HG02970 (cell line): ENCODE measurements at regions not wholly inside any gene's neighbourhood (a gene's known extent, or its start where the extent isn't known, plus 50 kb on each side); places are given as distances from the start of the nearest gene placed in this dataset.

Source experiments
- ATAC-seq: cut with Tn5 transposase; IDR thresholded peaks from one replicate; pipeline ENCODE4 v1.9.1; 2021; ENCODE audit warnings: mild to moderate bottlenecking, moderate library complexity, moderate number of reproducible peaks; ENCODE audit not compliant: unreplicated experiment, low FRiP score

DNA sequence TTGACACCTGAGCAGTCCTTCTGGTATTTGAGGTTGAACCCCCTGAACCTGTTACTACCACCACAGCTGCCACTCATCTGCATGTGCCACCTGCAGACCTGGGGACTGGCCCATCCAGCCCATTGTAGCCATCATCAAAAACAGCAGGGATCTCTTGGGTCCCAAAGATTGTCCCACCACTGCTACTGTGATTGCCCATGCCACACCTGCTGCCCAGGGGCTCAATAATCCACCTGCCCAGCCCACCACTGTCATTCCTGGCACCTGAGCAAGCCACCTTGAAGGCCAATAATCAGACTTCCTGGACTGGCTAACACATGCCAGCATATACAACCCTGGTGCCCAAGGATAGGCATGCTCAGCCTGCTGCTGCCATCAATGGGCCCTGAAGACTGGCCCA, 327.6 kb downstream of the CYRIA start:
- no peak for ATAC-seq

GRCh38 chr2:16336916-16337315, 328.7 kb downstream of the CYRIA start:
- no peak for ATAC-seq

DNA sequence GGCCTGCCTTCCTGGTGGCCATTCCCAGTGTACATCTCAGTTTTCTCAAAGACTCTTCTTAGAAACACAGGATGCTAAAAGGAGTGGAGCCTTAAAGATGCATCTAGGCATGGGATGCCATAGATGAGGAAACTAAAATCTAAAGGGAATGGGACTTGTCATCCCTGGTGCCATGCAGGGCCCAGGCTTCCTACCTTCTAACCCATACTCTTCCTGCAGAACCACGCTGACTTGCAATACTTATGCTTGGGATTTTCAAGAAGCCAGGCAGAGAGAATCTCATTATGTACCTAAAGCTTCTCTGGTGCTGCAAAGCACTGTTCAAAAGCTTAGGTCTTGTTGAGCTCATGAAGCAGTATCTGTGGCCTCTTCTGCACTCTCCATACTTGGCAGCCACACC, 329.1 kb downstream of the CYRIA start:
- ATAC-seq: no peak

- no peak for ATAC-seq
Observed at GRCh38 chr2:16335947-16336346, 329.7 kb downstream of the CYRIA start.

DNA sequence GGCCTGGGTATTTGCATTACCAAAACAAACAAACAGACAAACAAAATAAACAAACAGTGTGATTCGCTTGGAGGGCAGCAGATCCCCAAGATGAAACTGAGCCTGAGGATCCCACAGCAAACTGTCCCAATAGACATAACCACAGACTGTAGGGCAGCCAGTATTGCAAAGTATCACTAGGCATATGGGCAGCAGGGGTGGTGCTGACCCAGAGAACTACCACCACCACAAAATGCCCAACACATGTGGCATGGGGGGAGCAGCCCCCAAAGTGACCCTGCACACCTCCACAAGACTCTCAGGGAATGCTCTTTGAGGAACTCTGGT, 330.1 kb downstream of the CYRIA start:
- ATAC-seq: no peak

DNA sequence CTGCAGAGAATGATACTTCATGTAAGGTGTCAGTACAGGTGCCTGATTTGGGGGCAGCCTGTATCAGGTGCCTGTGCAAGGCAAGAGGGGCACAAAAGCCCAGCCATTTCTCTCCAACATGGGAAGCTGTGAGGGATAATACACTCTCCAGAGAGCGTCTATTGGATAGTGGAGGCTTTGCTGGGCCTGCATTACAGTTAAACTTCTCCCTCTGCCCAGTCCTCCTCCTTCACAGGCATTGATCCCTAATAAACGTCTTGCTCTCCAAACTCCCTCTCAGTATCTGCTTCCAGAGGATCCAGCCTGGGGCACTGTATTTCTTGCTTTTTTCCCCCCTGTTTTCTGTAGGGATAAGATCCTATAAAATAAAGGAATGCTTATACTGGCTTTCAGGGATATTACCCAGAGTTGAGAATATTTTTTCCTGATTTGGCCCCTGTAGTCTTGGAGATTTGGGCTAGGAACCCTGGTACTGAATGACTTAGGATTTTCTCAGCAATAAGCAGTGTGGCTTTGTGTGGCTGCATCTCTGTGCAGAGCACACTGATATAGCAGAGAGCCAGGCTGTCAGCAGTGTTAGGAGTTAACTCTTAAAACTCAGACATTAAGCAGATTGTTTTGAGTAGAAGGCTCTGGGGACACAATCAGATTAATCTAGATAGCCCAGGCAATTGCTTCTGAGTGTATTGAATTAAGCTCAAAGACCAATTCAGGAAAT, 330.6 kb downstream of the CYRIA start:
- ATAC-seq: no peak

DNA sequence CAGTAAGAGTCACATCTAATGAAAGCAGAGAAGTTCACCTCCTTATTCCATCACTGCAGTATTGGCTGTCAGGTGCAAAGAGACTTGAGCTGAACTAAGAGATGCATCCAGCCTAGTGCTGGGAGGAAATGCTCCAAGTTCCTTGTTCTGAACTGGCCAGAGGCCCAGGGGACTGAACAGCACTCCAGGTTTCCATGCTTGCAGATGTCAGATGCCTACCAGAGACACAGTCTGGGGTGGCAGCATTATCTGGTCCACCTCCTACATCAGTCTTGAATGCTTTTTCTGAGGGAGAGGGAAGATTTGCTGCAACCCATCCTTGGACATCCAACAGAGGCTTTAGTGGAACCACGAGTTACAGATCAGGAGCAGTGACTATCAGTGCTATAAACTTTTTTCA, 331.3 kb downstream of the CYRIA start:
- ATAC-seq: no peak

- no peak for ATAC-seq
Observed at GRCh38 chr2:16333681-16334080, 332.0 kb downstream of the CYRIA start.

- ATAC-seq: no peak
Observed at GRCh38 chr2:16332681-16333557, 332.7 kb downstream of the CYRIA start.

- no peak for ATAC-seq
Observed at GRCh38 chr2:16331772-16332171, 333.9 kb downstream of the CYRIA start.

DNA sequence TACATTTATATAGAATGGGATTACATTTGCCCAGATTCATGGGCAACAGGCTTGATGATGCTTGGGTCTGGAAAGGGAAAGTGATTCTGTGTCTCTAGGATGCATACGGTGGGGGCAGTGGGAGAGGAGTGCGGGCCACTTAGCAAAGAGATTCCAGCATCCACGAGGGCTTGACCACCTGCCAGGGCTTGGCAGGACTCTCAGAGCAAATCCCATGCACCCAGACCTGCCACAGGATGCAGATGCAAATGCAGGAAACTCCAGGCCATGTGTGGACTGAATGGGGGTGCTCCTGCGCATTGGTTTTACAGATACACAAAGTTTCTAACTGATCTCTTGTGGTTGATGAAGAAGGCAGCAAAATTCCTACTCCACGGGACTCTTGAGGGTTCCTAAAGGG, 334.7 kb downstream of the CYRIA start:
- no peak for ATAC-seq

- no peak for ATAC-seq
Observed at GRCh38 chr2:16330571-16330970, 335.1 kb downstream of the CYRIA start.

DNA sequence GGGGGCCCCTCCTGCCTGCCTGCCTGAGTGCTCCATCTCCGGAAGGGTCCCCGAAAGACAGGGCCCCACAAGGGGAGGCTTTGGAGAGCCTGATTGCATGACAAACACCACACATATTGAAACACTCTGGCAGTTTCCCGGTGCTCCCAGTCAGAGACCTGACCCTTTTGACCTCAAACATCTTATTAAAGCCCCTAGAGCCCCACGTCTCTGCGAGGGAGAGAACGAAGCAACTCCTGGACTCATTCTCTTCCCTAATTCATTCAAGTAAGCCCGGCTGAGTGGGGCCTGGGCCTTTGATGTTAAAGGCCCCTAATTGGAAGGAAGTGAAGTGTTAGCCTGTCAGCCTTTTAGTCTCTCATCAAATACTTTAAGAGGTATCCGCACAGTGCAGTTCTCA, 335.6 kb downstream of the CYRIA start:
- no peak for ATAC-seq

- no peak for ATAC-seq
Observed at GRCh38 chr2:16329421-16329820, 336.2 kb downstream of the CYRIA start.

- ATAC-seq: no peak
Observed at GRCh38 chr2:16328521-16329190, 337.0 kb downstream of the CYRIA start.

DNA sequence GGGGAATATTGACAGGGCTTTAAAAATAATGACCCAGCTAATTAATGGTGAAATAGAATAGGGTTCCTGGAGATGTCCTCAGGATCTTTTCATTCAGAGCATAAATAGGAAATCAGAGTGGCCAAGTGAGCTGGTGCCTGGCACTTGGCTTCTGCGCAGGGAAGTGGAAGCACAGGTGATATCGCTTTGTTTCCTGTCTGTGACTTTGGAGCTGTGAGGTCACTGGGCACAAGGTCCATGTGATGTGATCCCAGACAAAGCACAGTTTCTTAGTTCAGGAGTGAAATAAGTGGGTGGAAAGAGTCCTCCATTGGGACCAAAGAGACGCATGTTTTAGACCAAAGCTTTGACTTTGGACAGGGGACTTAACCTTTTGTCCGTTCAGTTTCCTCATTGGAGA, 338.3 kb downstream of the CYRIA start:
- ATAC-seq: no peak

- no peak for ATAC-seq
Observed at GRCh38 chr2:16326711-16327300, 338.8 kb downstream of the CYRIA start.

DNA sequence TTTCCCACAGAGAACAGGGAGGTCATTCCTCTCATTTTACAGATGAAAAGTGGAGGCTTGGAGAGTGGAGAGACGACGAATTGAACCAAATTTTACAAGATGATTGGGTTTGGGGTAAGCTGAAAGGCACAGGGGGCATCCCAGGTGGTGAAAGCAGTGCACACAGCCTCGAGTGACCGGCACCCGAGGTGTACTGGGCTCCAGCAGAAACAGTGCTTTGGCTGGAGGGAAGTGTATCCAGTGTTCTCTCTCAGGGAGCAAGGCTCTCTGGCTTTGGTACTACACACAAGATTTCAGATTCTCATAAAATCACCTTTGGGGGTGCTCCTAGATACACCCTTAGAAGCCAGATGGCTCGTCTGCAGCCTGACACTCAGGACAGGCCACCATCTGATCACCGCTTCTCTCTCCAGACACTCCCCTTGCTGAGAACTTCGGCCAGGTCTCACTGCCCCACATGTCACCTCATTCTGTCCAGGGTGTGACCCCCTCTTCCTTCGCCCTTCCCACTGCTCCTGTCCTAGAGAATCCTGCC, 339.6 kb downstream of the CYRIA start:
- no peak for ATAC-seq

GRCh38 chr2:16325016-16325975, 340.3 kb downstream of the CYRIA start:
- ATAC-seq: no peak

- no peak for ATAC-seq
Observed at GRCh38 chr2:16324544-16324937, 341.1 kb downstream of the CYRIA start.
